ENCODE measurements at regions not wholly inside any gene's neighbourhood (a gene's known extent, or its start where the extent isn't known, plus 50 kb on each side); places are given as distances from the start of the nearest gene placed in this dataset.

DNA sequence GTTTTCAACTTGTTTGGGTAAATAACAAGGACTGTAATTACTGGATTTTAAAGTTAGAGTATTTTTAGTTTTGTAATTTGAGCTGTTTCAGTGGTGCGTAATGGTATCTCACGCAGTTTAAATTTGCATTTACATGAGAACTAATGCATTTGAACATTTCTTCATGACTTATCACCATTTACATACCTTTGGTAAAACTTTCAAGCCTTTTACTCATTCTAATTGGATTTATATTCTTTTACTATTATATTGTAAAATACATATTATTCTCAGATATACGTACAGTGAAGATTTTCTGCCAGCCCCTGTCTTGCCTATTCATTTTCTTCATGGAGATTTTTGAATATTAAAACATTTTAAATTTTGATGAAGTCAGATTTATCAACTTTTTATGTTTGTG lies 703.8 kb downstream of the MECOM start:
- DNase-seq = no peak
- H3K36me3 ChIP-seq (ENCODE audit: insufficient read depth, low read length) = no peaks in the 10 kb centered on the region
- H3K79me2 ChIP-seq (ENCODE audit: insufficient read depth, low read length) = no peaks in the 10 kb centered on the region
- H3K4me3 ChIP-seq (ENCODE audit: low read depth in 1 of 2, low read length in 2 of 2) = no peak overlapping the region
- no peaks in the 10 kb centered on the region for H3K9me3 ChIP-seq (ENCODE audit: insufficient read depth, low read length, severe bottlenecking)
- H4K20me1 ChIP-seq (ENCODE audit: insufficient read depth, low read length) = no peaks in the 10 kb centered on the region
- H3K4me2 ChIP-seq (ENCODE audit: insufficient read depth, low read length) = no peak overlapping the region
- TF ChIP-seq, protein P1, sequence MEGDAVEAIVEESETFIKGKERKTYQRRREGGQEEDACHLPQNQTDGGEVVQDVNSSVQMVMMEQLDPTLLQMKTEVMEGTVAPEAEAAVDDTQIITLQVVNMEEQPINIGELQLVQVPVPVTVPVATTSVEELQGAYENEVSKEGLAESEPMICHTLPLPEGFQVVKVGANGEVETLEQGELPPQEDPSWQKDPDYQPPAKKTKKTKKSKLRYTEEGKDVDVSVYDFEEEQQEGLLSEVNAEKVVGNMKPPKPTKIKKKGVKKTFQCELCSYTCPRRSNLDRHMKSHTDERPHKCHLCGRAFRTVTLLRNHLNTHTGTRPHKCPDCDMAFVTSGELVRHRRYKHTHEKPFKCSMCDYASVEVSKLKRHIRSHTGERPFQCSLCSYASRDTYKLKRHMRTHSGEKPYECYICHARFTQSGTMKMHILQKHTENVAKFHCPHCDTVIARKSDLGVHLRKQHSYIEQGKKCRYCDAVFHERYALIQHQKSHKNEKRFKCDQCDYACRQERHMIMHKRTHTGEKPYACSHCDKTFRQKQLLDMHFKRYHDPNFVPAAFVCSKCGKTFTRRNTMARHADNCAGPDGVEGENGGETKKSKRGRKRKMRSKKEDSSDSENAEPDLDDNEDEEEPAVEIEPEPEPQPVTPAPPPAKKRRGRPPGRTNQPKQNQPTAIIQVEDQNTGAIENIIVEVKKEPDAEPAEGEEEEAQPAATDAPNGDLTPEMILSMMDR (IDR thresholded peaks at IDR 0.05; ENCODE audit: borderline replicate concordance, extremely low read depth, low read length, poor library complexity, severe bottlenecking) = no peak
- no peak for TF ChIP-seq EZH2 (IDR thresholded peaks at IDR 0.05; ENCODE audit: borderline replicate concordance, low read depth, low read length, severe bottlenecking)
- no peak overlapping the region for H2AFZ ChIP-seq (ENCODE audit: low read depth, low read length)
- no peaks in the 10 kb centered on the region for H3K4me1 ChIP-seq (ENCODE audit: insufficient read depth, low read length)
- no peak overlapping the region for H3K9ac ChIP-seq (ENCODE audit: low read depth, low read length)
- ATAC-seq (ENCODE audit: insufficient read depth, low read depth) = no peak
- no peaks in the 10 kb centered on the region for H3K27me3 ChIP-seq (ENCODE audit: insufficient read depth, low read length, poor library complexity)
- H3K27ac ChIP-seq (ENCODE audit: low read length) = no peak overlapping the region

DNA sequence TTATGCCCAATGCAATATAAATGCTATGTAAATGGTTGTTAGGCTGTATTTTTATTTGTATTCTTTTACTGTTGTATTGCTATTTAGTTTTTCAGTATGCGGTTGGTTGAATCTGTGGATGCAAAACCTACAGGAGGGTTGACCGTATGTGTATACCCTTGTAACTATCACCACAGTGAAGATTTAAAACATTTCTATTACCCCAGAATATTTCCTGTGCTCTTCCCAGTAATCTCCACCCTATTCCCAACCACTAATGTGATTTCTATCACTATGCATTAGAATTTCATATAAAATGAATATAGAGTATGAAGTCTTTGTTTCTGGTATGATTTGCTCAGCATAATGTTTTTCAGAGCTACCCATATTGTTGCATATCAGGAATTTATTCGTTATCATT lies 705.0 kb downstream of the MECOM start:
- H3K27ac ChIP-seq (ENCODE audit: low read length) = no peak overlapping the region
- ATAC-seq (ENCODE audit: insufficient read depth, low read depth) = no peak
- no peaks in the 10 kb centered on the region for H3K9me3 ChIP-seq (ENCODE audit: insufficient read depth, low read length, severe bottlenecking)
- no peaks in the 10 kb centered on the region for H3K36me3 ChIP-seq (ENCODE audit: insufficient read depth, low read length)
- no peak overlapping the region for H3K9ac ChIP-seq (ENCODE audit: low read depth, low read length)
- H4K20me1 ChIP-seq (ENCODE audit: insufficient read depth, low read length) = no peaks in the 10 kb centered on the region
- H3K4me3 ChIP-seq (ENCODE audit: low read depth in 1 of 2, low read length in 2 of 2) = no peak overlapping the region
- no peaks in the 10 kb centered on the region for H3K4me1 ChIP-seq (ENCODE audit: insufficient read depth, low read length)
- TF ChIP-seq EZH2 (IDR thresholded peaks at IDR 0.05; ENCODE audit: borderline replicate concordance, low read depth, low read length, severe bottlenecking) = no peak
- TF ChIP-seq, protein P1 (IDR thresholded peaks at IDR 0.05; ENCODE audit: borderline replicate concordance, extremely low read depth, low read length, poor library complexity, severe bottlenecking) = no peak
- DNase-seq = no peak
- H2AFZ ChIP-seq (ENCODE audit: low read depth, low read length) = no peak overlapping the region
- no peaks in the 10 kb centered on the region for H3K27me3 ChIP-seq (ENCODE audit: insufficient read depth, low read length, poor library complexity)
- no peak overlapping the region for H3K4me2 ChIP-seq (ENCODE audit: insufficient read depth, low read length)
- H3K79me2 ChIP-seq (ENCODE audit: insufficient read depth, low read length) = no peaks in the 10 kb centered on the region

DNA sequence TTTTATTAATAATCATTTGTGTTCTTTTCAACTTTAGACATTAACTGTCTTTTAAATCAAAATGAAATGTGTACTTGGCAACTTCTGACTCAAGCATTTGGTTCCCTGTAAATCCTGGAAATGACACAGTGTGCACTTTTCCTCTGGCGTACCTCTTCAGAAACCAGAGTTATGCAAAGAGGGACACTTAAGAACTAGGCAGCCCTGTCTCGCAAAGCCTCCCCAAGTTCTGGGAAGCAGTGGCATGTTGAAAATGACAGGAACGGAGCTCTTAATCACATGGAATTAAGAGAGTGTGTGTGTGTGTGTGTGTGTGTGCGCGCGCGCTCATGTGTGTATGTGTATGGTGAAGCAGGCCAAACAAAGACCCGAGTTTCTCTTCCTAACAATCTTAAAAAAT lies 707.4 kb downstream of the MECOM start:
- Histone ChIP-seq H3K4me3 (ENCODE audit: low read depth in 1 of 2, low read length in 2 of 2) (no peak overlapping the region), H3K36me3 (ENCODE audit: insufficient read depth, low read length) (no peaks in the 10 kb centered on the region), H2AFZ (ENCODE audit: low read depth, low read length) (no peak overlapping the region), H3K79me2 (ENCODE audit: insufficient read depth, low read length) (no peaks in the 10 kb centered on the region), H3K4me1 (ENCODE audit: insufficient read depth, low read length) (no peaks in the 10 kb centered on the region), H3K27me3 (ENCODE audit: insufficient read depth, low read length, poor library complexity) (no peaks in the 10 kb centered on the region), H3K27ac (ENCODE audit: low read length) (no peak overlapping the region), H3K9ac (ENCODE audit: low read depth, low read length) (no peak overlapping the region), H4K20me1 (ENCODE audit: insufficient read depth, low read length) (no peaks in the 10 kb centered on the region), H3K9me3 (ENCODE audit: insufficient read depth, low read length, severe bottlenecking) (no peaks in the 10 kb centered on the region), H3K4me2 (ENCODE audit: insufficient read depth, low read length) (no peak overlapping the region)
- no peak for TF ChIP-seq EZH2 (IDR thresholded peaks at IDR 0.05; ENCODE audit: borderline replicate concordance, low read depth, low read length, severe bottlenecking)
- TF ChIP-seq, protein P1 (IDR thresholded peaks at IDR 0.05; ENCODE audit: borderline replicate concordance, extremely low read depth, low read length, poor library complexity, severe bottlenecking) = no peak
- ATAC-seq (ENCODE audit: insufficient read depth, low read depth) (no peak), DNase-seq (no peak)

DNA sequence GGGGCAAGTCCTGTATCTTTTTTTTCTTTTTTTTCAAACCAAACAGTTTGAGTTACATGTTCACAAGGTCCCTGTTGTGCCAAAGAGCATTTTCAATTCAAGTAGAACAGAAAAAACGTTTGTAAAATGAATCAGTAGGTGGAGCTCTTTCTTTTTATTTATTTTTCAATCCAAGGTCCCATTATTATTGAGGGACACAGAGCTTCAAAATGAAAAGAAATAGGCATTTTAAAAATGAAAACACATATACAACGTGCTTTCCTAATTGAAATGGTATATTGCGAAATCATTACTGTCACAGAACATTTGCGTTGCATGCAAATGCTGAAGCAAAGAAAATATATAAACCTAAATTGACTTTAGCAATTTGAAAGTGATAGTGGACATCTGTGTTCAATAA lies 711.0 kb downstream of the MECOM start:
- no peaks in the 10 kb centered on the region for H3K79me2 ChIP-seq (ENCODE audit: insufficient read depth, low read length)
- TF ChIP-seq EZH2 (IDR thresholded peaks at IDR 0.05; ENCODE audit: borderline replicate concordance, low read depth, low read length, severe bottlenecking) = no peak
- TF ChIP-seq, protein P1 (IDR thresholded peaks at IDR 0.05; ENCODE audit: borderline replicate concordance, extremely low read depth, low read length, poor library complexity, severe bottlenecking) = no peak
- no peak overlapping the region for H3K4me3 ChIP-seq (ENCODE audit: low read depth in 1 of 2, low read length in 2 of 2)
- no peaks in the 10 kb centered on the region for H3K4me1 ChIP-seq (ENCODE audit: insufficient read depth, low read length)
- H4K20me1 ChIP-seq (ENCODE audit: insufficient read depth, low read length) = no peaks in the 10 kb centered on the region
- ATAC-seq (ENCODE audit: insufficient read depth, low read depth) (no peak), DNase-seq (no peak)
- no peak overlapping the region for H2AFZ ChIP-seq (ENCODE audit: low read depth, low read length)
- no peaks in the 10 kb centered on the region for H3K27me3 ChIP-seq (ENCODE audit: insufficient read depth, low read length, poor library complexity)
- no peak overlapping the region for H3K27ac ChIP-seq (ENCODE audit: low read length)
- H3K9me3 ChIP-seq (ENCODE audit: insufficient read depth, low read length, severe bottlenecking) = no peaks in the 10 kb centered on the region
- H3K4me2 ChIP-seq (ENCODE audit: insufficient read depth, low read length) = no peak overlapping the region
- H3K36me3 ChIP-seq (ENCODE audit: insufficient read depth, low read length) = no peaks in the 10 kb centered on the region
- no peak overlapping the region for H3K9ac ChIP-seq (ENCODE audit: low read depth, low read length)
